GM21825 (cell line): ENCODE measurements at regions not wholly inside any gene's neighbourhood (a gene's known extent, or its start where the extent isn't known, plus 50 kb on each side); places are given as distances from the start of the nearest gene placed in this dataset.
"Not testable (repeated sequence)": the region's sequence is repeated elsewhere in the genome, so short reads cannot be mapped to it uniquely, and the experiment has no call there.

ENCODE experiments used
- ATAC-seq: cut with Tn5 transposase; IDR thresholded peaks from one replicate; pipeline ENCODE4 v1.9.1; 2021; ENCODE audit warnings: mild to moderate bottlenecking, moderate library complexity; ENCODE audit not compliant: unreplicated experiment

GRCh38 chr17:77036841-77037381 lies 103.9 kb upstream of the SEC14L1 start:
- no peak for ATAC-seq

- ATAC-seq, result no peak
These were observed 102.8 kb upstream of the SEC14L1 start for GRCh38 chr17:77037943-77038342.

- no peak for ATAC-seq
These were observed 101.7 kb upstream of the SEC14L1 start for GRCh38 chr17:77038884-77039555.

GRCh38 chr17:77042476-77043231 lies 98.1 kb upstream of the SEC14L1 start:
- ATAC-seq, result no peak

- no peak for ATAC-seq
These were observed 95.2 kb upstream of the SEC14L1 start for GRCh38 chr17:77045441-77046041.

- ATAC-seq, result no peak
These were observed 91.3 kb upstream of the SEC14L1 start for GRCh38 chr17:77049440-77049839.

GRCh38 chr17:77050901-77051300 lies 89.9 kb upstream of the SEC14L1 start:
- ATAC-seq, result not testable (repeated sequence)

GRCh38 chr17:77054936-77055335 lies 85.8 kb upstream of the SEC14L1 start:
- ATAC-seq, result no peak

GRCh38 chr17:77055453-77055852 lies 85.3 kb upstream of the SEC14L1 start:
- no peak for ATAC-seq

- ATAC-seq, result no peak
These were observed 82.8 kb upstream of the SEC14L1 start for GRCh38 chr17:77058016-77058415.

- ATAC-seq, result no peak
These were observed 79.1 kb upstream of the SEC14L1 start for GRCh38 chr17:77061669-77062068.

- ATAC-seq, result no peak
These were observed 76.2 kb upstream of the SEC14L1 start for GRCh38 chr17:77064598-77064997.

- no peak for ATAC-seq
These were observed 74.6 kb upstream of the SEC14L1 start for GRCh38 chr17:77066165-77066564.

GRCh38 chr17:77066726-77067409 lies 73.9 kb upstream of the SEC14L1 start:
- not testable (repeated sequence) for ATAC-seq

- ATAC-seq, result no peak
These were observed 71.9 kb upstream of the SEC14L1 start for GRCh38 chr17:77068915-77069314.

GRCh38 chr17:77070888-77071279 lies 69.9 kb upstream of the SEC14L1 start:
- ATAC-seq, result no peak

- no peak for ATAC-seq
These were observed 68.8 kb upstream of the SEC14L1 start for GRCh38 chr17:77071925-77072490.

- ATAC-seq, result no peak
These were observed 68.1 kb upstream of the SEC14L1 start for GRCh38 chr17:77072670-77073069.

GRCh38 chr17:77074681-77075080 lies 66.1 kb upstream of the SEC14L1 start:
- no peak for ATAC-seq

- no peak for ATAC-seq
These were observed 64.5 kb upstream of the SEC14L1 start for GRCh38 chr17:77076124-77076830.
